ENCODE measurements at regions not wholly inside any gene's neighbourhood (a gene's known extent, or its start where the extent isn't known, plus 50 kb on each side); places are given as distances from the start of the nearest gene placed in this dataset.

GRCh38 chr6:134667111-134667510 is 282.8 kb downstream of the ALDH8A1 start:
- TF ChIP-seq CTCF (IDR thresholded peaks at IDR 0.05) (no peak), POLR2A (IDR thresholded peaks at IDR 0.05) (no peak)

All from heart left ventricle (tissue), 13 donors.